Stromal cell of bone marrow (primary cell): ENCODE measurements at regions not wholly inside any gene's neighbourhood (a gene's known extent, or its start where the extent isn't known, plus 50 kb on each side); places are given as distances from the start of the nearest gene placed in this dataset.
"Not testable (repeated sequence)": the region's sequence is repeated elsewhere in the genome, so short reads cannot be mapped to it uniquely, and the experiment has no call there.

Source experiments
- DNase-seq: peaks from one replicate; pipeline ENCODE4 v3.0.0-alpha.2; 2012; ENCODE audit warnings: low read depth

GRCh38 chr13:30520571-30520970, 54.8 kb upstream of the HMGB1 start:
- peak; percentile 85 for DNase-seq

GRCh38 chr13:30523211-30523610, 57.5 kb upstream of the HMGB1 start:
- DNase-seq = no peak

- DNase-seq = not testable (repeated sequence)
Observed at GRCh38 chr13:30523817-30524216, 58.1 kb upstream of the HMGB1 start.

- DNase-seq = not testable (repeated sequence)
Observed at GRCh38 chr13:30525212-30525611, 59.5 kb upstream of the HMGB1 start.

- no peak for DNase-seq
Observed at GRCh38 chr13:30526612-30527495, 61.1 kb upstream of the HMGB1 start.

- no peak for DNase-seq
Observed at GRCh38 chr13:30529085-30529834, 63.5 kb upstream of the HMGB1 start.

- no peak for DNase-seq
Observed at GRCh38 chr13:30535046-30535445, 69.3 kb upstream of the HMGB1 start.

- no peak for DNase-seq
Observed at GRCh38 chr13:30545320-30545719, 72.4 kb upstream of the USPL1 start.

- not testable (repeated sequence) for DNase-seq
Observed at GRCh38 chr13:30548046-30548445, 69.7 kb upstream of the USPL1 start.

GRCh38 chr13:30551189-30551588, 66.5 kb upstream of the USPL1 start:
- no peak for DNase-seq

- DNase-seq = no peak
Observed at GRCh38 chr13:30552567-30552966, 65.2 kb upstream of the USPL1 start.

- no peak for DNase-seq
Observed at GRCh38 chr13:30559274-30559673, 58.4 kb upstream of the USPL1 start.

GRCh38 chr13:30560212-30560611, 57.5 kb upstream of the USPL1 start:
- DNase-seq = no peak

- DNase-seq = no peak
Observed at GRCh38 chr13:30561511-30561910, 56.2 kb upstream of the USPL1 start.

- no peak for DNase-seq
Observed at GRCh38 chr13:30564489-30564888, 53.2 kb upstream of the USPL1 start.

GRCh38 chr13:30565658-30566057, 52.1 kb upstream of the USPL1 start:
- DNase-seq = no peak

GRCh38 chr13:30567072-30567471, 50.6 kb upstream of the USPL1 start:
- no peak for DNase-seq
